Keratinocyte (primary cell): ENCODE measurements at regions not wholly inside any gene's neighbourhood (a gene's known extent, or its start where the extent isn't known, plus 50 kb on each side); places are given as distances from the start of the nearest gene placed in this dataset.

Experiments
- DNase-seq: peaks from one replicate; pipeline ENCODE4 v3.0.0-alpha.2; 2011; ENCODE audit warnings: low read depth, missing footprints, low spot score
- FAIRE-seq: peaks from 2 replicates; lab custom pipeline; 2011; peaks lifted over from hg19 to GRCh38; lab: Jason Lieb, UNC
- H2AFZ ChIP-seq: 2 replicates; pipeline ENCODE4 v1.6.0; 2012; ENCODE audit warnings: low read length, control low read depth, inconsistent platforms; ENCODE audit not compliant: control insufficient read depth
- H3K27ac ChIP-seq: 2 replicates; pipeline ENCODE4 v1.5.1; 2011; ENCODE audit warnings: low read length; ENCODE audit not compliant: control insufficient read depth, insufficient read depth
- H3K27me3 ChIP-seq: 3 replicates; pipeline ENCODE4 v1.6.0; 2011; ENCODE audit warnings: low read length; ENCODE audit not compliant: control insufficient read depth, insufficient read depth; ENCODE audit errors: extremely low read depth
- H3K36me3 ChIP-seq, 2 experiments: 2 replicates in 1 of 2; 3 replicates in 1 of 2; pipeline ENCODE4 v1.5.1; 2011; ENCODE audit warnings: low read length in 2 of 2, mild to moderate bottlenecking in 1 of 2; ENCODE audit not compliant: control insufficient read depth in 2 of 2, insufficient read depth in 2 of 2; ENCODE audit errors: extremely low read depth in 1 of 2
- H3K4me1 ChIP-seq: 3 replicates; pipeline ENCODE4 v1.5.1; 2011; ENCODE audit warnings: low read length; ENCODE audit not compliant: control insufficient read depth, insufficient read depth; ENCODE audit errors: extremely low read depth
- H3K4me2 ChIP-seq: 3 replicates; pipeline ENCODE4 v1.6.0; 2011; ENCODE audit warnings: low read depth, low read length; ENCODE audit not compliant: control insufficient read depth, insufficient read depth; ENCODE audit errors: extremely low read depth
- H3K4me3 ChIP-seq, 3 experiments: fragments of 200-600 bp in 1 of 3; sonication (generic) in 1 of 3; 2 replicates in 2 of 3; 3 replicates in 1 of 3; pipeline ENCODE4 v1.5.1; 2011 to 2016; ENCODE audit warnings: low read length in 3 of 3, mild to moderate bottlenecking in 3 of 3, control low read depth in 2 of 3, inconsistent platforms in 1 of 3, low read depth in 1 of 3, mixed read lengths in 1 of 3, mixed run types in 1 of 3, moderate library complexity in 1 of 3; ENCODE audit not compliant: control insufficient read depth in 2 of 3, insufficient read depth in 2 of 3; ENCODE audit errors: extremely low read depth in 1 of 3
- H3K79me2 ChIP-seq: 2 replicates; pipeline ENCODE4 v1.6.0; 2012; ENCODE audit warnings: low read length; ENCODE audit not compliant: control insufficient read depth, insufficient read depth
- H3K9ac ChIP-seq: 3 replicates; pipeline ENCODE4 v1.6.0; 2011; ENCODE audit warnings: low read length; ENCODE audit not compliant: control insufficient read depth, insufficient read depth; ENCODE audit errors: extremely low read depth
- H3K9me1 ChIP-seq: 3 replicates; pipeline ENCODE4 v1.6.0; 2011; ENCODE audit warnings: low read length; ENCODE audit not compliant: control insufficient read depth, insufficient read depth; ENCODE audit errors: extremely low read depth
- H3K9me3 ChIP-seq: 2 replicates; pipeline ENCODE4 v1.5.1; 2012; ENCODE audit warnings: low read depth, low read length; ENCODE audit not compliant: control insufficient read depth
- H4K20me1 ChIP-seq: 3 replicates; pipeline ENCODE4 v1.6.0; 2011; ENCODE audit warnings: low read length; ENCODE audit not compliant: control insufficient read depth, insufficient read depth; ENCODE audit errors: extremely low read depth
- EZH2 ChIP-seq: IDR thresholded peaks from one replicate; pipeline ENCODE4 v1.6.1; 2012; ENCODE audit warnings: inconsistent platforms, mild to moderate bottlenecking, low read length, moderate library complexity
- dilution Hi-C: fragments of 300-500 bp; cut with MboI; formaldehyde crosslinking; loops from one replicate; pipeline ENCODE4 v1.7.0; 2020; ENCODE audit warnings: low sequenced_read_pairs; ENCODE audit not compliant: extremely low pct_ligation_motif_present
- TF ChIP-seq, protein P1 (sequence below), 3 experiments: IDR thresholded peaks in 1 of 3; conservative IDR thresholded peaks in 1 of 3; optimal IDR thresholded peaks in 1 of 3; 2 replicates in 2 of 3; 3 replicates in 1 of 3; pipeline versions ENCODE3 to v1.5.1; 2011; ENCODE audit warnings: low read length in 3 of 3, mild to moderate bottlenecking in 3 of 3, moderate library complexity in 2 of 3, control low read depth in 1 of 3, inconsistent platforms in 1 of 3; ENCODE audit not compliant: insufficient read depth in 2 of 3; ENCODE audit errors: extremely low read depth in 1 of 3

GRCh38 chr5:124996023-124996763 is 249.8 kb upstream of the ZNF608 start:
- Histone ChIP-seq H2AFZ (no peak overlapping the region), H3K9me1 (no peaks in the 10 kb centered on the region), H3K4me3 (no peak overlapping the region), H3K4me2 (no peak overlapping the region), H3K9ac (no peak overlapping the region), H3K27me3 (no peaks in the 10 kb centered on the region), H3K36me3 (no peaks in the 10 kb centered on the region), H3K79me2 (no peaks in the 10 kb centered on the region), H4K20me1 (no peaks in the 10 kb centered on the region), H3K9me3 (no peaks in the 10 kb centered on the region), H3K27ac (no peak overlapping the region), H3K4me1 (no peaks in the 10 kb centered on the region)
- TF ChIP-seq, protein P1, sequence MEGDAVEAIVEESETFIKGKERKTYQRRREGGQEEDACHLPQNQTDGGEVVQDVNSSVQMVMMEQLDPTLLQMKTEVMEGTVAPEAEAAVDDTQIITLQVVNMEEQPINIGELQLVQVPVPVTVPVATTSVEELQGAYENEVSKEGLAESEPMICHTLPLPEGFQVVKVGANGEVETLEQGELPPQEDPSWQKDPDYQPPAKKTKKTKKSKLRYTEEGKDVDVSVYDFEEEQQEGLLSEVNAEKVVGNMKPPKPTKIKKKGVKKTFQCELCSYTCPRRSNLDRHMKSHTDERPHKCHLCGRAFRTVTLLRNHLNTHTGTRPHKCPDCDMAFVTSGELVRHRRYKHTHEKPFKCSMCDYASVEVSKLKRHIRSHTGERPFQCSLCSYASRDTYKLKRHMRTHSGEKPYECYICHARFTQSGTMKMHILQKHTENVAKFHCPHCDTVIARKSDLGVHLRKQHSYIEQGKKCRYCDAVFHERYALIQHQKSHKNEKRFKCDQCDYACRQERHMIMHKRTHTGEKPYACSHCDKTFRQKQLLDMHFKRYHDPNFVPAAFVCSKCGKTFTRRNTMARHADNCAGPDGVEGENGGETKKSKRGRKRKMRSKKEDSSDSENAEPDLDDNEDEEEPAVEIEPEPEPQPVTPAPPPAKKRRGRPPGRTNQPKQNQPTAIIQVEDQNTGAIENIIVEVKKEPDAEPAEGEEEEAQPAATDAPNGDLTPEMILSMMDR (optimal IDR thresholded peaks at IDR 0.05 in 1 of 3, IDR thresholded peaks at IDR 0.05 in 1 of 3, conservative IDR thresholded peaks at IDR 0.05 in 1 of 3; ENCODE audit: extremely low read depth in 1 of 3, insufficient read depth in 2 of 3, low read length in 3 of 3) = no peak
- TF ChIP-seq EZH2 = no peak
- dilution Hi-C loops = no loop called here
- FAIRE-seq (no peak), DNase-seq (no peak)

DNA sequence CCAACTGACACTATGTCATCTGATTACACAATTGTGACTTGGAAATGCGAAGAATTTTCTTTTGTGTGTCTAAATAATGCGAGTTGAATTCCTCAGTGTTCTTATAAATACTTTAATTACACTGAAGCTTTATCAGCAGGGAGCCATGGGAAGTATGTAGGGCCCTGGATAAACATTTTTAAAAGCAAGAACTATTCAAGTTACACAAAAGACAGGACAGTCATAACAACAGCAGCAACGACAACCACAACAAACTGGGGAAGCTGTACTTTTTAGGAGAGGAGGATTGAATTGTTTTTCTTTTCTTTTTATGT is 250.3 kb upstream of the ZNF608 start:
- H3K9me1 ChIP-seq = no peaks in the 10 kb centered on the region
- H3K9ac ChIP-seq = no peak overlapping the region
- H3K36me3 ChIP-seq = no peaks in the 10 kb centered on the region
- H3K4me3 ChIP-seq = no peak overlapping the region
- H4K20me1 ChIP-seq = no peaks in the 10 kb centered on the region
- H3K9me3 ChIP-seq = no peaks in the 10 kb centered on the region
- DNase-seq (no peak), FAIRE-seq (no peak)
- H3K27ac ChIP-seq = no peak overlapping the region
- no peaks in the 10 kb centered on the region for H3K79me2 ChIP-seq
- TF ChIP-seq, protein P1 (optimal IDR thresholded peaks at IDR 0.05 in 1 of 3, IDR thresholded peaks at IDR 0.05 in 1 of 3, conservative IDR thresholded peaks at IDR 0.05 in 1 of 3; ENCODE audit: extremely low read depth in 1 of 3, insufficient read depth in 2 of 3, low read length in 3 of 3) = no peak
- no peak for TF ChIP-seq EZH2
- no peaks in the 10 kb centered on the region for H3K4me1 ChIP-seq
- no peak overlapping the region for H2AFZ ChIP-seq
- H3K27me3 ChIP-seq = no peaks in the 10 kb centered on the region
- no peak overlapping the region for H3K4me2 ChIP-seq
- dilution Hi-C loops = no loop called here
